Glutamatergic neuron (in vitro differentiated cells): ENCODE measurements at regions not wholly inside any gene's neighbourhood (a gene's known extent, or its start where the extent isn't known, plus 50 kb on each side); places are given as distances from the start of the nearest gene placed in this dataset.
"Not testable (repeated sequence)": the region's sequence is repeated elsewhere in the genome, so short reads cannot be mapped to it uniquely, and the experiment has no call there.

Experiments used
- DNase-seq: peaks from one replicate; pipeline ENCODE4 v3.0.0; 2022
- H3K27ac Mint-ChIP-seq: one replicate; pipeline ENCODE4 v1.8.0; 2020; ENCODE audit warnings: mild to moderate bottlenecking, mixed read lengths, inconsistent platforms; ENCODE audit not compliant: unreplicated experiment
- H3K27me3 Mint-ChIP-seq: one replicate; pipeline ENCODE4 v1.8.0; 2020; ENCODE audit warnings: mild to moderate bottlenecking, moderate library complexity, mixed read lengths, inconsistent platforms; ENCODE audit not compliant: unreplicated experiment
- H3K36me3 Mint-ChIP-seq: one replicate; pipeline ENCODE4 v1.8.0; 2020; ENCODE audit warnings: mild to moderate bottlenecking, mixed read lengths, inconsistent platforms; ENCODE audit not compliant: unreplicated experiment
- H3K4me1 Mint-ChIP-seq: one replicate; pipeline ENCODE4 v1.8.0; 2020; ENCODE audit warnings: mild to moderate bottlenecking, low read depth, mixed read lengths, inconsistent platforms; ENCODE audit not compliant: unreplicated experiment
- H3K4me3 Mint-ChIP-seq: one replicate; pipeline ENCODE4 v1.8.0; 2020; ENCODE audit warnings: mild to moderate bottlenecking, mixed read lengths, inconsistent platforms; ENCODE audit not compliant: unreplicated experiment
- H3K9me3 Mint-ChIP-seq: one replicate; pipeline ENCODE4 v1.8.0; 2020; ENCODE audit warnings: mild to moderate bottlenecking, moderate library complexity, mixed read lengths, inconsistent platforms; ENCODE audit not compliant: unreplicated experiment
- TF ChIP-seq, protein P1 (sequence below): fragments of 200-600 bp; sonication (generic); IDR thresholded peaks from one replicate; pipeline ENCODE4 v1.5.0; 2021; ENCODE audit not compliant: partially characterized antibody, unreplicated experiment

GRCh38 chr3:127042634-127043033, 59.7 kb downstream of the PLXNA1 start:
- H3K4me3 Mint-ChIP-seq, result no peak overlapping the region
- no peaks in the 10 kb centered on the region for H3K36me3 Mint-ChIP-seq
- TF ChIP-seq, protein P1, sequence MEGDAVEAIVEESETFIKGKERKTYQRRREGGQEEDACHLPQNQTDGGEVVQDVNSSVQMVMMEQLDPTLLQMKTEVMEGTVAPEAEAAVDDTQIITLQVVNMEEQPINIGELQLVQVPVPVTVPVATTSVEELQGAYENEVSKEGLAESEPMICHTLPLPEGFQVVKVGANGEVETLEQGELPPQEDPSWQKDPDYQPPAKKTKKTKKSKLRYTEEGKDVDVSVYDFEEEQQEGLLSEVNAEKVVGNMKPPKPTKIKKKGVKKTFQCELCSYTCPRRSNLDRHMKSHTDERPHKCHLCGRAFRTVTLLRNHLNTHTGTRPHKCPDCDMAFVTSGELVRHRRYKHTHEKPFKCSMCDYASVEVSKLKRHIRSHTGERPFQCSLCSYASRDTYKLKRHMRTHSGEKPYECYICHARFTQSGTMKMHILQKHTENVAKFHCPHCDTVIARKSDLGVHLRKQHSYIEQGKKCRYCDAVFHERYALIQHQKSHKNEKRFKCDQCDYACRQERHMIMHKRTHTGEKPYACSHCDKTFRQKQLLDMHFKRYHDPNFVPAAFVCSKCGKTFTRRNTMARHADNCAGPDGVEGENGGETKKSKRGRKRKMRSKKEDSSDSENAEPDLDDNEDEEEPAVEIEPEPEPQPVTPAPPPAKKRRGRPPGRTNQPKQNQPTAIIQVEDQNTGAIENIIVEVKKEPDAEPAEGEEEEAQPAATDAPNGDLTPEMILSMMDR, result no peak
- H3K9me3 Mint-ChIP-seq, result peaks cover 10% of the 10 kb centered on the region
- no peaks in the 10 kb centered on the region for H3K4me1 Mint-ChIP-seq
- H3K27me3 Mint-ChIP-seq, result peaks cover 3% of the 10 kb centered on the region
- DNase-seq, result no peak
- no peak overlapping the region for H3K27ac Mint-ChIP-seq

- H3K27me3 Mint-ChIP-seq, result peaks cover 3% of the 10 kb centered on the region
- TF ChIP-seq, protein P1, result no peak
- no peak for DNase-seq
- no peak overlapping the region for H3K27ac Mint-ChIP-seq
- peaks cover 10% of the 10 kb centered on the region for H3K9me3 Mint-ChIP-seq
- H3K36me3 Mint-ChIP-seq, result peaks cover 2% of the 10 kb centered on the region
- no peaks in the 10 kb centered on the region for H3K4me1 Mint-ChIP-seq
- H3K4me3 Mint-ChIP-seq, result no peak overlapping the region
These were observed 60.2 kb downstream of the PLXNA1 start for GRCh38 chr3:127043041-127043641.

- Mint-ChIP-seq H3K4me1 (no peaks in the 10 kb centered on the region), H3K27me3 (peaks cover 1% of the 10 kb centered on the region), H3K36me3 (peaks cover 10% of the 10 kb centered on the region), H3K4me3 (no peak overlapping the region), H3K27ac (no peak overlapping the region), H3K9me3 (peaks cover 3% of the 10 kb centered on the region)
- DNase-seq, result no peak
- TF ChIP-seq, protein P1, result no peak
These were observed 61.0 kb downstream of the PLXNA1 start for GRCh38 chr3:127043731-127044510.

DNA sequence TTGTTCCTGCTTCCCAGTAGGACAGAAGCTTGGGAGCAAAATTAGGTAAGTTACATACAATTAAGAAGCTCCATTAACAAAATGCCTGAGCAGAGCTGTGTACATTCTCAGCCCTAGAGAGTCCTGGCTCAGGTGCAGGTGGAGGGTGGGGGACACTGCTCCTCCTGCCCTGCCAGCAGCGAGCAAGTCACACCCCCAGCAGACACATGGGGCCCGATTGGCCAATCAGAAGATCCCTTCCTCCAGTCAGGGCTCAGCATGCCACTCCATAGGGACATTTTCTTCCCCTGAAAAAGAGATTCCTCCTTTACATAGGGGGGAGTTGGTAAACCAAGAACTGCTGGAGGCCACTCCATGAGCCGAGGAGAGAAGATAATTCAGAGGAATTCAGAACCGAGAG, 62.1 kb downstream of the PLXNA1 start:
- DNase-seq, result no peak
- peak overlapping the region; percentile 18 for H3K27ac Mint-ChIP-seq
- peaks cover 14% of the 10 kb centered on the region for H3K36me3 Mint-ChIP-seq
- no peak overlapping the region for H3K4me3 Mint-ChIP-seq
- H3K9me3 Mint-ChIP-seq, result peaks cover 1% of the 10 kb centered on the region
- H3K4me1 Mint-ChIP-seq, result no peaks in the 10 kb centered on the region
- H3K27me3 Mint-ChIP-seq, result no peaks in the 10 kb centered on the region
- TF ChIP-seq, protein P1, result no peak

DNA sequence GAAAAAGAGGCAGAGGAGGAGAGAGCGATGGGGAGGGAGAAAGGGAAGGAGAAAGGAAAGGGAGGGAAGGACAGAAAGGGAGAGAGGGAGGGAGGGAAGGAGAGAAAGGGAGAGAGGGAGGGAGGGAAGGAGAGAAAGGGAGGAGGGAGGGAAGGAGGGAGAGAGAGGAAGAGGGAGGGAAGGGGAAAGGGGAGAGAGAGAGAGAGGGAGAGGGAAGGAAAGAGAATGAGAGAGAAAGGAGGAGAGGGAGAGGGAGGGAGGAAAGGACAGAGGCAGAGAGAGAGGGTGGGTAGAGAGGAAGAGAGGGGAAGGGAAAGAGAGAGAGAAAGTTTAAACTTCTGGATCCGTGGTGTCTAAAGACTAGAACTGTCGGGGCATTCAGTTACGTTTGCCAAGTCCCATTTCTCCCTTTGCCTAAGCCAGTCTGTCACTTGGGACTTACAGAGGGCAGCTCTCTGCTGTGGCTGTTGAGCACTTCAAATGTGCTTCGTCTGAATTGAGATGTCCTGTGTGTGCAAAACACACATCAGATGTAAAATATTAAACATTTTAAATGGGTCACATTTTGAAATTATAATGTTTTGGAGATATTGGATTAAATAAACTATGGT, 62.6 kb downstream of the PLXNA1 start:
- Mint-ChIP-seq H3K4me3 (no peak overlapping the region), H3K36me3 (peaks cover 15% of the 10 kb centered on the region), H3K27me3 (no peaks in the 10 kb centered on the region), H3K4me1 (no peaks in the 10 kb centered on the region), H3K9me3 (peaks cover 1% of the 10 kb centered on the region), H3K27ac (peak overlapping the region; percentile 18)
- no peak for DNase-seq
- TF ChIP-seq, protein P1, result no peak

DNA sequence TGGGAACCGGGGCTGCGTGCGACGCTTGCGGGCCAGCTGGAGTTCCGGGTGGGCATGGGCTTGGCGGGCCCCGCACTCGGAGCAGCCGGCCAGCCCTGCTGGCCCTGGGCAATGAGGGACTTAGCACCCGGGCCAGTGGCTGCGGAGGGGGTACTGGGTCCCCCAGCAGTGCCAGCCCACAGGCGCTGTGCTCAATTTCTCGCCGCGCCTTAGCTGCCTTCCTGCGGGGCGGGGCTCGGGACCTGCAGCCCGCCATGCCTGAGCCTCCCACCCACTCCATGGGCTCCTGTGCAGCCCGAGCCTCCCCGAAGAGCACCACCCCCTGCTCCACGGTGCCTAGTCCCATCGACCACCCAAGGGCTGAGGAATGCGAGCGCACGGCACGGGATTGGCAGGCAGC, 63.8 kb downstream of the PLXNA1 start:
- not testable (repeated sequence) for H3K4me1 Mint-ChIP-seq, DNase-seq, H3K4me3 Mint-ChIP-seq, H3K27ac Mint-ChIP-seq, H3K27me3 Mint-ChIP-seq, H3K9me3 Mint-ChIP-seq
- H3K36me3 Mint-ChIP-seq, result peaks cover 15% of the 10 kb centered on the region
